ENCODE measurements at regions not wholly inside any gene's neighbourhood (a gene's known extent, or its start where the extent isn't known, plus 50 kb on each side); places are given as distances from the start of the nearest gene placed in this dataset.

DNA sequence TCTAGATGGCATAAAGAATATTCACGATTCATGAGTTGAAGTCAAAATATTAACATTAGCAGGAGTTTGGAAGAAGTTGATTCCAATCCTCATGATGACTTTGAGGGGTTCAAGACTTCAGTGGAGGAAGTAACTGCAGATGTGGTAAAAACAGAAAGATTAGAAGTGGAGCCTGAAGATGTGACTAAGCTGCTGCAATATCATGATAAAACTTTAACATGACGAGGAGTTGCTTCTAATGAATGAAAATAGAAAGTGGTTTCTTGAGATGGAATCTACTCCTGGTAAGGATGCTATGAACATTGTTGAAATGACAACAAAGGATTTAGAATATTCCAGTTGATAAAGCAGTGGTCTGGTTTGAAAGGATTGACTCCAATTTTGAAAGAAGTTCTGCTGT is 70.1 kb upstream of the TMLHE start:
- no peak for FAIRE-seq
- Histone ChIP-seq H3K4me1 (replicated peaks in 1 of 2; ENCODE audit: control insufficient read depth in 2 of 2, insufficient read depth in 2 of 2, low read length in 2 of 2) (no peaks in the 10 kb centered on the region), H3K9ac (ENCODE audit: insufficient read depth in 1 of 2, low read depth in 2 of 2, low read length in 2 of 2) (no peak overlapping the region), H3K4me2 (ENCODE audit: insufficient read depth, low read length) (no peak overlapping the region), H3K27ac (ENCODE audit: extremely low read depth, low read depth, low read length) (no peak overlapping the region), H3K36me3 (ENCODE audit: control insufficient read depth, insufficient read depth, low read length) (no peaks in the 10 kb centered on the region), H3K27me3 (ENCODE audit: control insufficient read depth in 2 of 2, insufficient read depth in 2 of 2, low read length in 2 of 2) (no peaks in the 10 kb centered on the region), H4K20me1 (replicated peaks; ENCODE audit: control insufficient read depth, insufficient read depth, low read length) (no peaks in the 10 kb centered on the region), H3K4me3 (no peak overlapping the region), H3K9me3 (replicated peaks; ENCODE audit: control insufficient read depth, insufficient read depth, low read depth, low read length) (no peaks in the 10 kb centered on the region), H2AFZ (ENCODE audit: low read depth, low read length) (no peak overlapping the region), H3K79me2 (ENCODE audit: control insufficient read depth, insufficient read depth, low read length) (no peaks in the 10 kb centered on the region), H3K9me1 (ENCODE audit: control insufficient read depth, insufficient read depth, low read length) (no peaks in the 10 kb centered on the region)
- no peak for ATAC-seq
- WGBS (ENCODE audit: insufficient coverage, low coverage, missing lambda C conversion rate), result 0% methylated on average over 2 of the region's 2 CpGs
- in situ Hi-C loops (cut with MboI) (no loop called here), intact Hi-C loops (cut with micrococcal nuclease) (no loop called here)
- ChIA-PET CTCF (ENCODE audit: low intra/inter-chr PET ratio) (no interaction called here), POLR2A (no interaction called here)
- peak in 1 of 4 experiments; percentile 4 for DNase-seq (ENCODE audit: extremely low read depth in 1 of 4, low spot score in 3 of 4)
- no TSS peak for BruUV-seq (replicated peaks)
- TF ChIP-seq EGR1 (conservative IDR thresholded peaks at IDR 0.05) (no peak), CEBPB (tag; IDR thresholded peaks at IDR 0.05) (no peak), ZNF165 (CRISPR knock-in tag; IDR thresholded peaks at IDR 0.05; ENCODE audit: borderline replicate concordance) (no peak), RAD21 (CRISPR knock-in tag; conservative IDR thresholded peaks at IDR 0.05 in 1 of 2, IDR thresholded peaks at IDR 0.05 in 1 of 2) (no peak), DIDO1 (tag; IDR thresholded peaks at IDR 0.05; ENCODE audit: low read depth) (no peak), ZNF3 (CRISPR knock-in tag; IDR thresholded peaks at IDR 0.05) (no peak), FOXJ2 (tag; IDR thresholded peaks at IDR 0.05) (no peak), ESRRA (IDR thresholded peaks at IDR 0.05; ENCODE audit: borderline replicate concordance, low read depth) (no peak), PURB (CRISPR knock-in tag; IDR thresholded peaks at IDR 0.05; ENCODE audit: low read depth) (no peak), CBFA2T3 (IDR thresholded peaks at IDR 0.05) (peak; percentile 36; the same call in 1 of the 2 replicates), CBFA2T2 (conservative IDR thresholded peaks at IDR 0.05) (0 out of 2 replicates have a peak, but pooled peaks have one; percentile 6), TGIF2 (CRISPR knock-in tag; IDR thresholded peaks at IDR 0.05) (no peak), SNIP1 (IDR thresholded peaks at IDR 0.05; ENCODE audit: low read depth) (no peak), ZNF263 (CRISPR knock-in tag; IDR thresholded peaks at IDR 0.05; ENCODE audit: borderline replicate concordance) (no peak), MCM2 (IDR thresholded peaks at IDR 0.05; ENCODE audit: low read depth) (no peak), MBD2 (IDR thresholded peaks at IDR 0.05; ENCODE audit: borderline replicate concordance, low read depth) (no peak), MYBL2 (IDR thresholded peaks at IDR 0.05; ENCODE audit: low read depth) (no peak), MYBL2 (CRISPR knock-in tag; IDR thresholded peaks at IDR 0.05; ENCODE audit: borderline replicate concordance) (no peak), ZNF668 (CRISPR knock-in tag; IDR thresholded peaks at IDR 0.05) (no peak), ZNF79 (CRISPR knock-in tag; IDR thresholded peaks at IDR 0.05; ENCODE audit: low read depth) (no peak), ZNF766 (CRISPR knock-in tag; conservative IDR thresholded peaks at IDR 0.05) (peak; percentile 52; the same call in 1 of the 2 replicates), TFAM (CRISPR knock-in tag; conservative IDR thresholded peaks at IDR 0.05) (no peak), ZNF133 (CRISPR knock-in tag; IDR thresholded peaks at IDR 0.05) (no peak), TAF9B (IDR thresholded peaks at IDR 0.05; ENCODE audit: partially characterized antibody) (no peak)
- TF ChIP-seq, protein P1, sequence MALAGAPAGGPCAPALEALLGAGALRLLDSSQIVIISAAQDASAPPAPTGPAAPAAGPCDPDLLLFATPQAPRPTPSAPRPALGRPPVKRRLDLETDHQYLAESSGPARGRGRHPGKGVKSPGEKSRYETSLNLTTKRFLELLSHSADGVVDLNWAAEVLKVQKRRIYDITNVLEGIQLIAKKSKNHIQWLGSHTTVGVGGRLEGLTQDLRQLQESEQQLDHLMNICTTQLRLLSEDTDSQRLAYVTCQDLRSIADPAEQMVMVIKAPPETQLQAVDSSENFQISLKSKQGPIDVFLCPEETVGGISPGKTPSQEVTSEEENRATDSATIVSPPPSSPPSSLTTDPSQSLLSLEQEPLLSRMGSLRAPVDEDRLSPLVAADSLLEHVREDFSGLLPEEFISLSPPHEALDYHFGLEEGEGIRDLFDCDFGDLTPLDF (CRISPR knock-in tag; IDR thresholded peaks at IDR 0.05), result no peak
- TF ChIP-seq, protein P2, sequence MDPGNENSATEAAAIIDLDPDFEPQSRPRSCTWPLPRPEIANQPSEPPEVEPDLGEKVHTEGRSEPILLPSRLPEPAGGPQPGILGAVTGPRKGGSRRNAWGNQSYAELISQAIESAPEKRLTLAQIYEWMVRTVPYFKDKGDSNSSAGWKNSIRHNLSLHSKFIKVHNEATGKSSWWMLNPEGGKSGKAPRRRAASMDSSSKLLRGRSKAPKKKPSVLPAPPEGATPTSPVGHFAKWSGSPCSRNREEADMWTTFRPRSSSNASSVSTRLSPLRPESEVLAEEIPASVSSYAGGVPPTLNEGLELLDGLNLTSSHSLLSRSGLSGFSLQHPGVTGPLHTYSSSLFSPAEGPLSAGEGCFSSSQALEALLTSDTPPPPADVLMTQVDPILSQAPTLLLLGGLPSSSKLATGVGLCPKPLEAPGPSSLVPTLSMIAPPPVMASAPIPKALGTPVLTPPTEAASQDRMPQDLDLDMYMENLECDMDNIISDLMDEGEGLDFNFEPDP (CRISPR knock-in tag; IDR thresholded peaks at IDR 0.05), result no peak
